ENCODE measurements at regions not wholly inside any gene's neighbourhood (a gene's known extent, or its start where the extent isn't known, plus 50 kb on each side); places are given as distances from the start of the nearest gene placed in this dataset.

DNA sequence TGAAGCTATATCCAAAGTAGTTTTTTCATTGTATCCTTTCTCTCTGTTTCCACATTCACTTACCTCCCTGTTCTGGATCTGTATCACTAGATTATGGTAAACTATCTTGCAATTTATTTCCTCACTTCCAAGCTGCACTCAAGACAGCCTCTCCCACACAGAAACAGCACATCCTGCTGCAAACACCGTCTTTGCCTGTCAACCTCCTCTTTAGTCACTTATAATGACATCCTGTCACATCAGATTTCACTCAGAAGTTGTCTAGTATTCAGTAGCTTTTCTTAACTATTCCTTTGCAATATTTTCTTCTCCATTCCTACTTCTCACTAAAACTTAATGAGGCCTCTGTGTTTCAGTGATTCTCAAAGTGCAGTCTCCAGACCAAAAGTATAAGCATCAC is 490.8 kb downstream of the IGSF11 start:
- intact Hi-C loops (cut with DNase I), result no loop called here
- H3K9me3 ChIP-seq, result no peaks in the 10 kb centered on the region
- H3K36me3 ChIP-seq, result no peaks in the 10 kb centered on the region
- DNase-seq, result no peak
- H3K27ac ChIP-seq, result peak overlapping the region in 3 of 4 donors; percentile 50 to 77 (median 63)
- WGBS, 2 donors, result 43 to 62% methylated on average over 1 of the region's 1 CpG
- no peak overlapping the region for H3K4me3 ChIP-seq
- H3K4me1 ChIP-seq, result peaks cover 0 to 35% (median 4%) of the 10 kb centered on the region in 3 donors
- H3K27me3 ChIP-seq, result no peaks in the 10 kb centered on the region
- TF ChIP-seq, protein P1, sequence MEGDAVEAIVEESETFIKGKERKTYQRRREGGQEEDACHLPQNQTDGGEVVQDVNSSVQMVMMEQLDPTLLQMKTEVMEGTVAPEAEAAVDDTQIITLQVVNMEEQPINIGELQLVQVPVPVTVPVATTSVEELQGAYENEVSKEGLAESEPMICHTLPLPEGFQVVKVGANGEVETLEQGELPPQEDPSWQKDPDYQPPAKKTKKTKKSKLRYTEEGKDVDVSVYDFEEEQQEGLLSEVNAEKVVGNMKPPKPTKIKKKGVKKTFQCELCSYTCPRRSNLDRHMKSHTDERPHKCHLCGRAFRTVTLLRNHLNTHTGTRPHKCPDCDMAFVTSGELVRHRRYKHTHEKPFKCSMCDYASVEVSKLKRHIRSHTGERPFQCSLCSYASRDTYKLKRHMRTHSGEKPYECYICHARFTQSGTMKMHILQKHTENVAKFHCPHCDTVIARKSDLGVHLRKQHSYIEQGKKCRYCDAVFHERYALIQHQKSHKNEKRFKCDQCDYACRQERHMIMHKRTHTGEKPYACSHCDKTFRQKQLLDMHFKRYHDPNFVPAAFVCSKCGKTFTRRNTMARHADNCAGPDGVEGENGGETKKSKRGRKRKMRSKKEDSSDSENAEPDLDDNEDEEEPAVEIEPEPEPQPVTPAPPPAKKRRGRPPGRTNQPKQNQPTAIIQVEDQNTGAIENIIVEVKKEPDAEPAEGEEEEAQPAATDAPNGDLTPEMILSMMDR (IDR thresholded peaks at IDR 0.05), result no peak
- TF ChIP-seq POLR2A (IDR thresholded peaks at IDR 0.05), result no peak

GRCh38 chr3:118544458-118544857 is 490.2 kb downstream of the IGSF11 start:
- 52 to 71% methylated on average over 5 of the region's 5 CpGs for WGBS, 2 donors
- Histone ChIP-seq H3K36me3 (no peaks in the 10 kb centered on the region), H3K4me3 (no peak overlapping the region), H3K9me3 (no peaks in the 10 kb centered on the region), H3K27ac (peak overlapping the region; percentile 12 to 77 (median 56)), H3K4me1 (peaks cover 0 to 35% (median 4%) of the 10 kb centered on the region in 3 donors), H3K27me3 (no peaks in the 10 kb centered on the region)
- TF ChIP-seq POLR2A (IDR thresholded peaks at IDR 0.05), result no peak
- TF ChIP-seq, protein P1 (IDR thresholded peaks at IDR 0.05), result no peak
- no peak for DNase-seq
- intact Hi-C loops (cut with DNase I), result no loop called here

DNA sequence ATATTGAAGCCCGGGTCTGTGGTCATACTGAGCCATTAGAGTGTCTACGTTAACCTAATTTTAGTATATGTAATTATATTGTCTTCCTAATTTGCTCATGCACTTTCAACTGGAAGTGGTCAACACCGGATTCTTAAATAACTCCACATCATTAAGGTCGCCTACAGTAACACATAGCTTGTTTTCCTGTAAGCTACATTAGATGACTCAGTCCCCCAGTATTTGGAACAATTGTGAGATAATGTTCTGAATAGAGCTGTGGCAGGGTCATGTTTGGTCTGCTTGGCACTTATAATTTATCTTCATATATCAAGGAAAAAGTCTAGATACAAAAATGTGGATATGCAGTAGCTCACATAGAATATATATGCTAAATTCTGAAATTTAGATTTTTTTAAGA is 486.2 kb downstream of the IGSF11 start:
- peaks cover 0 to 17% (median 4%) of the 10 kb centered on the region in 3 donors for H3K4me1 ChIP-seq
- DNase-seq, result no peak
- H3K4me3 ChIP-seq, result no peak overlapping the region
- TF ChIP-seq POLR2A (IDR thresholded peaks at IDR 0.05), result no peak
- TF ChIP-seq, protein P1 (IDR thresholded peaks at IDR 0.05), result no peak
- H3K9me3 ChIP-seq, result no peaks in the 10 kb centered on the region
- H3K27me3 ChIP-seq, result no peaks in the 10 kb centered on the region
- no peak overlapping the region for H3K27ac ChIP-seq
- 63 to 64% methylated on average over 4 of the region's 4 CpGs for WGBS, 2 donors
- no peaks in the 10 kb centered on the region for H3K36me3 ChIP-seq
- intact Hi-C loops (cut with DNase I), result no loop called here

DNA sequence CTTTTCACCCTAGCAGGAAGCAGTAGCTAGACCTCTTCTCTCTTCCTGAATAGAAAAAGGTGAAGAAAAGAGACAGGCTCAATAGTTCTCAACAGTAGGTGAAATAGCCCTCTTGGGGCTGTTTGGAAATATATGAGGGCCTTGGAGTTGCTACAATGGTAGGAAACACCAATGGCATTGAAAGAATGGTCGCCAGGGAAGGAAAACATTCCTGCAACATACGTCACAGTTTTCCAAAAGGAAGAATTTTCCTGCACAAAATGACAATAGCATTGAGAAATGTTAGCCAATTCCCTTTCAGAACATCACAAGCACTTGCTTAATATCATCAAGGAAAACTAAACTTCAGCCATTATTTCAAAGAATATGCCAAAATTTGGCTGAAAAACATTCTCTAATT is 484.5 kb downstream of the IGSF11 start:
- H3K36me3 ChIP-seq, result no peaks in the 10 kb centered on the region
- intact Hi-C loops (cut with DNase I), result no loop called here
- H3K27ac ChIP-seq, result no peak overlapping the region
- TF ChIP-seq, protein P1 (IDR thresholded peaks at IDR 0.05), result no peak
- no peak for TF ChIP-seq POLR2A (IDR thresholded peaks at IDR 0.05)
- no peak for DNase-seq
- no peaks in the 10 kb centered on the region for H3K9me3 ChIP-seq
- no peak overlapping the region for H3K4me3 ChIP-seq
- WGBS, 2 donors, result 28 to 47% methylated on average over 2 of the region's 2 CpGs
- H3K27me3 ChIP-seq, result no peaks in the 10 kb centered on the region
- H3K4me1 ChIP-seq, result peaks cover 0 to 3% (median 0%) of the 10 kb centered on the region in 3 donors

DNA sequence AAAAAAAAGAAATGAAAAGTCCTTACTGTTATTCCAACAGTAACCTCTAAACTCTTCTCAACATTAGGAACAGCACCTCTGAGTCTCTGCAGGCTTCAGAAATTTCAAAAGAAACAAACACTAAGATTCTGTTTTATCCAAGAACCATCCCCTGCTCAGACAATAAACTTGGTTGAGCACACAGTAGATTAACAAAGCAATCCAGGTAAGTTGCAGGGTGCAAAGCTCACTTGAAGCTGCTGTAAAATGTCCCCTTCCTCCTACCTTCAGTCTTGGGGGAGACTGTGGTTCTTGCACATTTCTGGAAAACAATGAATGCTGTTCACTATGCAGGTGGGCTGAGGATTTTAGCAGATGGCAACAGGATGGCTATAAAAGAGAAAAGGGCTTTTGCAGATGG is 484.1 kb downstream of the IGSF11 start:
- TF ChIP-seq, protein P1 (IDR thresholded peaks at IDR 0.05), result no peak
- no peak for TF ChIP-seq POLR2A (IDR thresholded peaks at IDR 0.05)
- intact Hi-C loops (cut with DNase I), result no loop called here

More for the DNA sequence above, 484.1 kb downstream of the IGSF11 start:
- Histone ChIP-seq H3K36me3 (no peaks in the 10 kb centered on the region), H3K4me1 (no peaks in the 10 kb centered on the region), H3K27me3 (no peaks in the 10 kb centered on the region), H3K9me3 (no peaks in the 10 kb centered on the region), H3K4me3 (no peak overlapping the region), H3K27ac (no peak overlapping the region)
- no peak for DNase-seq
